Endothelial cell (in vitro differentiated cells): ENCODE measurements at regions not wholly inside any gene's neighbourhood (a gene's known extent, or its start where the extent isn't known, plus 50 kb on each side); places are given as distances from the start of the nearest gene placed in this dataset.

Source experiments
- DNase-seq: peaks from one replicate; pipeline ENCODE4 v3.0.0; 2021; ENCODE audit warnings: low spot score
- H3K27ac Mint-ChIP-seq: one replicate; pipeline ENCODE4 v1.8.0; 2021; ENCODE audit warnings: mixed read lengths, inconsistent platforms; ENCODE audit not compliant: unreplicated experiment
- H3K27me3 Mint-ChIP-seq: one replicate; pipeline ENCODE4 v1.8.0; 2021; ENCODE audit warnings: mild to moderate bottlenecking, moderate library complexity, mixed read lengths, inconsistent platforms; ENCODE audit not compliant: unreplicated experiment
- H3K36me3 Mint-ChIP-seq: one replicate; pipeline ENCODE4 v1.8.0; 2021; ENCODE audit warnings: mild to moderate bottlenecking, low read depth, mixed read lengths, inconsistent platforms; ENCODE audit not compliant: unreplicated experiment
- H3K4me1 Mint-ChIP-seq: one replicate; pipeline ENCODE4 v1.8.0; 2021; ENCODE audit warnings: mild to moderate bottlenecking, mixed read lengths, inconsistent platforms; ENCODE audit not compliant: unreplicated experiment
- H3K4me3 Mint-ChIP-seq: one replicate; pipeline ENCODE4 v1.8.0; 2021; ENCODE audit warnings: mild to moderate bottlenecking, mixed read lengths, inconsistent platforms; ENCODE audit not compliant: unreplicated experiment
- H3K9me3 Mint-ChIP-seq: one replicate; pipeline ENCODE4 v1.8.0; 2021; ENCODE audit warnings: mixed read lengths, inconsistent platforms; ENCODE audit not compliant: unreplicated experiment
- CTCF ChIP-seq: fragments of 200-600 bp; sonication (generic); IDR thresholded peaks from one replicate; pipeline ENCODE4 v1.5.0; 2021; ENCODE audit warnings: antibody characterized with exemption; ENCODE audit not compliant: unreplicated experiment

GRCh38 chr3:67781218-67781617, 126.8 kb upstream of the SUCLG2 start:
- no peaks in the 10 kb centered on the region for H3K9me3 Mint-ChIP-seq
- TF ChIP-seq CTCF = no peak
- no peak for DNase-seq
- H3K27me3 Mint-ChIP-seq = peaks cover 1% of the 10 kb centered on the region
- no peak overlapping the region for H3K27ac Mint-ChIP-seq
- H3K4me3 Mint-ChIP-seq = no peak overlapping the region
- no peaks in the 10 kb centered on the region for H3K4me1 Mint-ChIP-seq
- peaks cover 3% of the 10 kb centered on the region for H3K36me3 Mint-ChIP-seq

GRCh38 chr3:67774676-67775075, 120.3 kb upstream of the SUCLG2 start:
- H3K27ac Mint-ChIP-seq = no peak overlapping the region
- H3K36me3 Mint-ChIP-seq = no peaks in the 10 kb centered on the region
- no peaks in the 10 kb centered on the region for H3K9me3 Mint-ChIP-seq
- no peak for DNase-seq
- H3K4me3 Mint-ChIP-seq = no peak overlapping the region
- no peaks in the 10 kb centered on the region for H3K27me3 Mint-ChIP-seq
- no peak for TF ChIP-seq CTCF
- H3K4me1 Mint-ChIP-seq = no peaks in the 10 kb centered on the region

- H3K27me3 Mint-ChIP-seq = no peaks in the 10 kb centered on the region
- no peak overlapping the region for H3K27ac Mint-ChIP-seq
- no peak overlapping the region for H3K4me3 Mint-ChIP-seq
- no peak for DNase-seq
- H3K4me1 Mint-ChIP-seq = no peaks in the 10 kb centered on the region
- no peaks in the 10 kb centered on the region for H3K36me3 Mint-ChIP-seq
- no peak for TF ChIP-seq CTCF
- no peaks in the 10 kb centered on the region for H3K9me3 Mint-ChIP-seq
These were observed 111.2 kb upstream of the SUCLG2 start for GRCh38 chr3:67765575-67765974.

DNA sequence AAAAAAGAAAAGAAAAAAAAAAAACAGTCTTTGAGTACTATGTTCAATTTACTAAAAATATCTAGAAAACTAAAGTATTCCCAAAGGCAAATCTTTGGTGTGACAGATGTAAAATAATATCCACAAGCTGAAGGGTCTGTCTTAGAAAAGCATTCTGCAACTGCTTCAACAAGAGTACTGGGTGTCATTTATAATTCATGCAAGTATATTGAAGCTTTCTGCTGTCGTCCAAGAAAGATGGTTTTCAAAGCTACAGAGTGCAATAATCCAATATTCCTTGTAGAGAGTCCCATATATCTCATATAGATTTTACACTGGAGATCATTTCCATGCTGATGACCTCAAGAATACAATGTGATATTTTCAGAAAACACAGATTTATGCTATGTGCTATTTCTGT, 90.9 kb upstream of the SUCLG2 start:
- no peaks in the 10 kb centered on the region for H3K4me1 Mint-ChIP-seq
- no peaks in the 10 kb centered on the region for H3K36me3 Mint-ChIP-seq
- TF ChIP-seq CTCF = no peak
- no peak overlapping the region for H3K4me3 Mint-ChIP-seq
- no peaks in the 10 kb centered on the region for H3K27me3 Mint-ChIP-seq
- H3K27ac Mint-ChIP-seq = no peak overlapping the region
- H3K9me3 Mint-ChIP-seq = no peaks in the 10 kb centered on the region
- no peak for DNase-seq

GRCh38 chr3:67744699-67745098, 90.3 kb upstream of the SUCLG2 start:
- Mint-ChIP-seq H3K9me3 (no peaks in the 10 kb centered on the region), H3K27ac (no peak overlapping the region), H3K27me3 (no peaks in the 10 kb centered on the region), H3K4me1 (no peaks in the 10 kb centered on the region), H3K36me3 (no peaks in the 10 kb centered on the region), H3K4me3 (no peak overlapping the region)
- no peak for TF ChIP-seq CTCF
- DNase-seq = no peak
